Suprapubic skin (tissue), 2 donors: ENCODE measurements at regions not wholly inside any gene's neighbourhood (a gene's known extent, or its start where the extent isn't known, plus 50 kb on each side); places are given as distances from the start of the nearest gene placed in this dataset.
"Not testable (repeated sequence)": the region's sequence is repeated elsewhere in the genome, so short reads cannot be mapped to it uniquely, and the experiment has no call there.

Experiments used
- EP300 ChIP-seq: sonication (generic); formaldehyde crosslinking; IDR thresholded peaks from one replicate; pipeline ENCODE4 v1.6.1; 2017; ENCODE audit warnings: antibody characterized with exemption
- POLR2A ChIP-seq, 2 donors: fragments of 450-650 bp; IDR thresholded peaks; one replicate each; pipeline ENCODE4 v1.6.1; 2017; ENCODE audit warnings: antibody characterized with exemption in 2 of 2, mild to moderate bottlenecking in 2 of 2, moderate library complexity in 2 of 2

DNA sequence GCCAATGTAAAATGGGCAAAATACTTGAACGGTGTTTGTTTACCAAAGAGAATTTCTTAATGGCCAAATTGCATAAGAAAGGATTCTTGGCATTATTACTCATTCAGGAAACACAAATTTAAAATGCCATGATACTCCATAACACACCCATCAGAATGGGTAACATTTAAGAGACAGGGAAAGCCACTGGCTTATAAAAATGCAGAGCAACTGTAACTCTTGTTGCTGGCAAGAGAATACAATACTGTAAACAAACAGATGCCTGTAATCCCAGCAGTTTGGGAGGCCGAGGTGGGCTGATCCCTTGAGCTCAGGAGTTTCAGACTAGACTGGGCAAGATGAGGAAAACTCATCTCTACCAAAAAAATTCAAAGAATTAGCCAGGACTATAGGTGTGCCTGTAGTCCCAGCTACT, 125.8 kb upstream of the NBPF11 start:
- TF ChIP-seq POLR2A (IDR thresholded peaks at IDR 0.05); EP300: not testable (repeated sequence)
